ENCODE measurements at regions not wholly inside any gene's neighbourhood (a gene's known extent, or its start where the extent isn't known, plus 50 kb on each side); places are given as distances from the start of the nearest gene placed in this dataset.

DNA sequence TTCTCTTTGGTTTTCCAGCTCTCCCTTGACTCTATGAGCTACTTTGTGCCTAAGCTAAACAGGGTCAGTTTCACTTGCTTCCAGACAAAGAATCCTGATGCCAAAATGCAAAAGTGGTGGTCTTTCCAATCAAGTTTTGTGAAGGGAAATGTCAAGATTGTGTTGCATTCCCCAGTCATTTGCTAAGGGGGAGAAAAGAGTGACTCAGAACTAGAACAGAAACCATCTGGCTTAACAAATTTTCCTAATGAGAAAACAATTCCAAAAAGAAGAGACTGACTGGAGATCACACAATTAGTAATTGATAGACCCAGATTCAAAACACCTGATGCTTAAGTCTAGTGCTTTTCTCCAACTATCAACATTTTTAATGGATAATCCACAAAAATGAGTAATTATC lies 235.1 kb upstream of the DIO2 start:
- no peak for DNase-seq (ENCODE audit: low spot score)

DNA sequence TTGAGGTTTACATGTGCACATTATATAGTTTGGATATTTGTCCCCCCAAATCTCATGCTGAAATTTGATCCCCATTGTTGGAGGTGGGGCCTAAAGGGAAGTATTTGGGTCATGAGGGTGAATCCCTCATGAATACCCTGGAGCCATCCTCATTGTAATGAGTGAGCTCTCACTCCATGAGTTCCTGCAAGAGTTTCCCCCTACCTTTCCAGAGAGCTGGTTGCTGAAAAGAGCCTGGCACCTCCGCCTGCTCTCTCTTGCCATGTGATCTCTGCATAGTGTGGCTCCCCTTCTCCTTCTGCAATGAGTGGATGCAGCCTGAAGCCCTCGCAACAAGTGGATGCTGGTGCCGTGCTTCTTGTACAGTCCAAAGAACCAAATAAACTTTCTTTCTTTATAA lies 234.3 kb upstream of the DIO2 start:
- DNase-seq (ENCODE audit: low spot score), result no peak

DNA sequence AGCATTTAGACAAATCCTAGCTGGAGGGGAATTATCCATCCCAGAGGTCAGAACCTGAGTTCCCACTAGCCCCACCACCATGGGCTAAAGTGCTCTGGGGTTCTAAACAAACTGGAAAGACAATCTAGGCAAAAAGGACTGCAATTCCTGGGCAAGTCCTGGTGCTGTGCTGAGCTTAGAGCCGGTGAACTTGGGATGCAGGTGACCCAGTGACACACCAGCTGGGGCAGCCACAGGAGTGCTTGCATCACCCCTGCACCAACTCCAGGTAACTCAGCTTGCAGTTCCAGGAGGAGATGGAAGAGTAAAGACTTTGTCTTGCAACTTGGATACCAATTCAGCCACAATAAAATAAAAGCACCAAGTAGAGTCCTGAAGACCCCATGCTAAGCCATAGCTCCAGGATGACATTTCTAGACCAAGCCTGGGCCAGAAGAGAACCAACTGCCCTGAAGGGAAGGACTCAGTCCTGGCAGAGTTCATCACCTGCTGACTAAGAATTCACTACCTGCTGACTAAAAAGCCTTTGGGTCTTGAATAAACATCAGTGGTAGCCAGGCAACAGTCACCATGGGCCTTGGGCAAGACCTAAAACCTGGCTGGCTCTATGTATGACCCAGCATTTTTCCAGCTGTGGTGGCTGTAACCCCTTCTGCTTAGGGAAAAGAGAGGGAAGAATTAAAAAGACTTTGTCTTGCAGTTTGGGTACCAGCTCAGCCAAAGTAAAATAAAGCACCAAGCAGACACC lies 223.4 kb upstream of the DIO2 start:
- no peak for DNase-seq (ENCODE audit: low spot score)

DNA sequence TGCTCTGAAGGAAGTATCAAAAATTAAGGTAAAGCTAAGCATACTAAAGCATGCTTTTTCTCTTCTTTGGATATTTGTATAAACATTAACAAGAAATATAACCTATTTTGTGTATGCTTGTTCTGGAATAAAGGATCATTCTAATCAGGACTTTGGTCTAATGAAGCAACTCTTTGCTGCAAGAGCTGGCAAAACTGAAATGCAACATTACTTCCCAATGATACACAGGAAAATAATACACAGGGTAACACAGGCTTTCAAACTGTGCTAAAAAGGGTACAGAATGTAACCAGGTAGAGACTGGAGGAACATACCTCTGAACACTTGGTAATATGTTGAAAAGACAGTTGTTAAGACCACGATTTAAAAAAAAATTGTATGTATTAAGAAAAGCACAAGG lies 222.5 kb upstream of the DIO2 start:
- no peak for DNase-seq (ENCODE audit: low spot score)

DNA sequence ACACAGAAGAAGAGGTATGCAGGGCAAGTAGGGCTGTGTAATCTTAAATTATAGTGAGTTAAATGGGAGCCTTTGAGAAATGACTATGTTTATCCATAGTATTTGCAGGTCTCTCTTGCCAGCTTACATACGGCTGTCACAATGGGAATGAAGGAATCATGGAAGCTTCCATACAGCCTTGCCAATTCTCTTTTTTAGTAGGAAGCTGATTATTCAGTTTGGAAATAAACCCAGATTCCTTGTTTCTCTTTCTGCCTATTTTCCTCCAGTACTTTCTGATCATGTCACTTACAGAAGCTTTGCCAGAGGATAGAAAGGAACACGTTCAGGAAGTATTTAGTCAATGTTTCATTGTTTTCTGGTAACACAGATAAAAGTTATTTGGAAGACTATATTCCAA lies 217.4 kb upstream of the DIO2 start:
- DNase-seq (ENCODE audit: low spot score), result no peak

DNA sequence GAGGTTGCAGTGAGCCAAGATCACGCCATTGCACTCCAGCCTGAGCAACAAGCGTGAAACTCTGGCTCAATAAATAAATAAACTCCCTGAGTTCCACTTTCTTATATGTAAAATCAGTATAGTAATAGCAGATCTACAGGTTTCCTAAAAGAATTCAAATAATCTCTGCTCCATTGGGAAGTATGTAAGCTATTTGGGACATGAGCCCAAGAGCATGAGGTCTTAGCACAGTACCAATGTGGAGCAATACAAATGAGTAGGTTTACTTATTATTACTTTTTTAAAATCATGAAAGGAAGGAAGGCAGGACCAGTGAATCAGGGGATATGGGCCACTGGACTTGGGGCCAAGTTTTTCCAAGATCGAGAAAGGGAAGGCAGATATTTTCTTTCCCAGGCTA lies 216.9 kb upstream of the DIO2 start:
- DNase-seq (ENCODE audit: low spot score), result no peak

DNA sequence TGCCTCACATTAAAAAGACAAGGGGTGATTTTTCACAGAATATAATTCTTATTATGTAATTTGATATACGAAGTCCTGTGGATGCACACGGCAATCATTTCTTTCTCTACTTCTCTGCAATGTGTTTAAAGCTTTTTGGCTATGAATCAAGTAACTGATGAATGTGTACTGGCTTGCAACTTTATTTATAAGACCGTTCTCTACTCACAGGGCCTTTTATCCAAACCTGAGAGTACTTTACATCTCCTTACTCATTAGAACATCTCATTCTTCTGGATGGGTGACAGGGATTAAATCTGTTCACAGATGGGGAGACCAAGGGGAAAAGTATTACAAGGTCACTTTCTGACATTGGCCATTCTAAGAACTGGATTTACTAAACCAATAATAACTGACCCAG lies 215.8 kb upstream of the DIO2 start:
- DNase-seq (ENCODE audit: low spot score), result no peak

DNA sequence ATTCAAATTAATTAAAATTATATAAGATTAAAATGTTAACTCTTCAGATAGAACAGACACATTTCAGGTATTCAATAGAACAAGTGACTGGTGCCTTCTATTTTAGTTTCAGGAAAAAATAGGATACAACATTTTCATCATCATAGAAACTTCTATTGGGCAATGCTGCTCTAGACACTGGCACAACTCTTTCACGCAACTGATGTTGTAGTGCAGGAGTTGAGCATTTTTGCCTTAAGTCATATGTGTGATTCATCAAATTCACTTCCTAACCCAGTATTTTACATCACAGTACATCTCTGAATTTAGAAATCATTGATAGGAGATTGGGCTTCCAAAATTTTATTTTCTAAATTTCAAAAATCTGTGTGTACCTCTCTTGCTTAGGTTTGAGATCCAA lies 215.4 kb upstream of the DIO2 start:
- DNase-seq (ENCODE audit: low spot score), result no peak

DNA sequence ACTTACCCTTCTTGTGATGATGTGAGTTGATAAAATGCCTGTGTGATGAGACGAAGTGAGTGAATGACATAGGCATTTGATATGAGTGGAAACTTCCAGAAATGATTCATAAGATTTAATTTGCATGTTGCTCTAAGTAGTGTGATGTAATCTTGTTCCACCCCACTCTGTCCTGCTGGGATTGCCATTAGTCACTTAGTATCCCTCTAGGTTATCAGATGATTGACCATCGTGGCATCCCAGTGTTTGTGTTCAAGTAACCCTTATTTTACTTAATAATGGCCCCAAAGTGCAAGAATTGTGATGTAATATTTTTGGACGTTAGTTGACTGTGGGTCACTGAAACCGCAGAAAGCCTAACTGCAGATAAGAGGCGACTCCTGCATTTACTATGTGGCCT lies 214.4 kb upstream of the DIO2 start:
- no peak for DNase-seq (ENCODE audit: low spot score)

DNA sequence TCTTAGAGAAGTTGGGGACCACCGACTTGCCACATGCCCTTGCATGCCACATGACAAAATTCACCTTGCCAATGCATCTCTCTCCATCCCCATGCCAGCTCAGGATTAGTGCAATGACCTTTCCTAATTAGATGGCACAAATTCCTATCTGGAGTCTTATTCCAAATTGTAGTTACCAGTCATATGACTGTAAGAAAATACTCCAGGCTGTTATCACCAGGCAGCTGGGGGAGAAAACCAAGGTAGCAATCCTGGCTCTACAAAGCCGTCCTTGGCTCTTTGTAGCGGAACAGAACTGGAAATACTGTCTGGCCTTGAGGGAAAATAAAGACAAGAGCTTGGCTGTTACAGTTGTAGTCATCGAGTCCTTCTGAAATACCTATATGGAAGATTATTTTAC lies 208.5 kb upstream of the DIO2 start:
- DNase-seq (ENCODE audit: low spot score), result no peak

DNA sequence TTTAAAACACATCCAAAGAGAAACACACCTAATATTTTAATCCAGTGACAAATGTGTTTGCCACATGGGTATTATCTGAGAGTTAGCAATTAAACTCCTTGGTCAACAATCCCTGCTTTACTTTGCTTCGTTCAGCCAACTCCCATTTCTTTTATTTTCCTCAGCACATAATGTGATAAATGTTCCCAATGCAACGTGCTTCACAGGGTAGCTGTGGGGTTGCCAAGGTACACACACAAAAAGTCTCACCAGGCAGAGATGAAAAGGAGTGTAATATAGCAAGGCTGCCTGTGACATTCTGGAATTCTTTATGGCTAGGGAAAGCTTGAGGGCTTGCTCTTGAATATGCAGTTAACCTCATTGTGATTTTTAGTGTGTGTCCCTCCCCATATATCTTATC lies 208.0 kb upstream of the DIO2 start:
- no peak for DNase-seq (ENCODE audit: low spot score)

DNA sequence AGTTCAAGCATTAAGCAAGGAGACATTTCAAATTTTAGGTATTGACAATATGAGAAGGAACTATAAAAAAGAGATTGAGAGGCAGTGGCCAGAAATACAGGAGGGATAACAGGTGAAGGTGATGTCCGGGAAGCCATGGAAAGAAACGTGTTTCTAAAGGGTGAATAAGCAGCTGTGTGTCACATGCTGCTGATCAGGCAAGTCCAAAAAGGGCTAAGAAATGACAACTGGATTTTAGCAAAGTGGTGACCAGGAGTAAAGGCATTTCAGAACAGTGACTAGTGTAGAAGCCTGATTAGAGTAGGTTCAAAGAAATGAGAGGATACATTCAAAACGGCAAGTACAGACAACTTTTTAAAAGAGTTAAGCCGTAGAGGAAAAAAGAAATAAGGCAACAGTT lies 204.3 kb upstream of the DIO2 start:
- DNase-seq (ENCODE audit: low spot score), result no peak

DNA sequence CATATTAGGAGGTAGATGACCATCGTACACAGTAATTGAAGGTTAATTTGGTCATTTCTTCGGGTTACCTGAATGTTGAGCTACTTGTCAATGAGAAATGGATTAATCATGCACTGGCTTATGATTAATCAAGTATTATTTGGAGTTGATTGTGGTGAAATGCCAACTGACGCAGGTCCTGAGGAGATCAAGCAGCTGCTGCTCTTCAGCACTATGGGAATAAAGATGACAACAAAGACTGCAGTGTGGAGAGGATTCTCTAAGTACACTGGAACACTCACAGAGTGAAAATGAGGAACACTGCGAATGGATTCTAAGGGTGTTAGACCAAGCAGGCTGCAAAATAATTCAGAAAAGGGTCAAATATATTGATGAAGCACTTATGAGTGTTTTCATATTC lies 202.8 kb upstream of the DIO2 start:
- no peak for DNase-seq (ENCODE audit: low spot score)

DNA sequence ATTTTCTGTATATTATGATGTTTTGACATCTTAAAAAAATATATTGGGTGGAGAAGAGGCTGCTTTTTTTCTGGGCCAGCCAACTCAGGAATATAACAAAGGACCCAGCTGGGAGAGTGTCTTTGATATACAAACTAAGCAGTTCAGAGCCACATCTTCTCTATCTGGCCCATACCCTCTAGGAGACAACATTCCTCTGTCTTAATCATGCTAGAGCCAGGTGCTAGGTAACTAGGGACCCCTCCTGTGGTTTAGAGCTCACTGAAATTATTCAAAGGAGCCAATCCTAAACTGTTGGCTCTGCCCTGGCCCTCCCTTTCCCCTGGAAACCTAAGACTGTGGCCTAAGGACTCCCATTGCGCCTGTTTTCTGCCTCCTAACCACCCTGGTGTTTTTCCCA lies 193.1 kb upstream of the DIO2 start:
- DNase-seq (ENCODE audit: low spot score), result no peak

DNA sequence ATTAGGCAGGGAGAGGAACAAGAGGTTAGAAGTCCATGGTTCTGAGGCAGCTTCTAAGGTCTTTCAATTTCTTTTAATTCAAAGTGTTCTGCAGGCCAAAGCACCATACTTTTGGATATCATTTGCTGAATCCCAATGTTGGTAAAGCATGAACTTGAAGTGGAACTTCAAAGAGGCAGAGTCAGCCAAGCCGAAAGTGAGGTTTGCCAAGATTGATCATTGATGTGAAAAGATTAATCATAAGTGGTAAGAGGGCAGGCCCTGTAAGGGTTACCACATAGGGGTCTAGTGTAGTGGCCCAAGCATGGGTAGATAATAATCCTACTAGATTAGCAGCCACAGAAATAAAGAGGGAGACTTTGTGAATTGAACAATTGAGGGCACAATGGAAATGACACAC lies 191.7 kb upstream of the DIO2 start:
- DNase-seq (ENCODE audit: low spot score), result no peak

DNA sequence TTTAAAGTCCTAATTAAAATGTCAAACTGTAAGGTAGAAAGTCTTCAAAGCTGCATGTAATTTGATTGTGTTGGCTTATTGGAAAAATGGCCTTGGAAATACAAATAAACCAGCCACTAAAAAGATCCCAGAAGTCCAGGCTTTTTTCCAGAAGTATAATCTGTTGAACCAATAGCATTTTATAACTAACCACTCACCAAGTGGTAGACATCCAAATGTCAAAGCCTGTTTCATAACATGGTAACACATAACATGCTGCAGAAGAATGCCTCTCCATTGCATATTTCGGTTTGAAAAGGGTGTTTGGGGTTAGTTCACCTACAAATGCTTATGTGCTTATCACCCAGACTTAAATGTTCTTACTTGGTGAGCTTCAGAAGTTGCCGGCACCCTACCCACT lies 183.7 kb upstream of the DIO2 start:
- DNase-seq (ENCODE audit: low spot score), result no peak

DNA sequence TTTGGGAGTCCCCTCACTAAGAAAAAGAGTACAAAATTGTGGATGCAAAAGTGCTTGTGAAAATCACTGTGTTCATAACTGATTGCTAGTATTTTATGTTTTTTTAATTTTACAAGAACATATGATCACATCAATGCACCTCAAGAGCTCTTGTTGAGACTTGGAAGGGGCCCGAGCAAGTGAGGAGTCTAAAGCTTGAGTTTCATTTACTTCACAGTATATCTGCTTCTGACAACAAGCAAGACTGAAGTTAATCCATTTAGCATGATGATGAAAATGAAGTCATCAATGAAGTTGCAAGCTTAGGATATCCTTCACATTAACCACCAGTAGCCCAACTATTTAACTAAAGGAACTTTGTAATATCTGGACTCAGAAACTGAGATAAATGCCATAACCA lies 182.5 kb upstream of the DIO2 start:
- no peak for DNase-seq (ENCODE audit: low spot score)

DNA sequence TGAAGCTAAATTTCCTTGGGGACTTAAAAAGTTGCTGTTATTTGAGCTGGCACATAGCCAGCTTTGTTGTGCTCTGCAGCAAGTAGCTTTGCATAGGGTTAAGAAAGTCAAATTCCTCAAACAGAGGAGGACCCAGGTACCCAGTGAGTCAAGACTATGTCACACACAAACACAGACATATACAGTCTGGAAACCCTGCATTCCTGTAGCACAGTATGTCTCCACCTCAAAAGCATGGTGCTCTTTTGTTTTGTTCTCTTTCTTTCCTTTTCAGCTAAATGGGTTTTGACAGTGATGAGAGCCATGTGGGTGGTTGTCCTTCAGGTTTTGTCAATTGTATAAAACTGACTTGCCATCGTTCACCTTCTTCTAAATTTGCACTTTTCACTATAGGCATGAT lies 179.6 kb upstream of the DIO2 start:
- no peak for DNase-seq (ENCODE audit: low spot score)

DNA sequence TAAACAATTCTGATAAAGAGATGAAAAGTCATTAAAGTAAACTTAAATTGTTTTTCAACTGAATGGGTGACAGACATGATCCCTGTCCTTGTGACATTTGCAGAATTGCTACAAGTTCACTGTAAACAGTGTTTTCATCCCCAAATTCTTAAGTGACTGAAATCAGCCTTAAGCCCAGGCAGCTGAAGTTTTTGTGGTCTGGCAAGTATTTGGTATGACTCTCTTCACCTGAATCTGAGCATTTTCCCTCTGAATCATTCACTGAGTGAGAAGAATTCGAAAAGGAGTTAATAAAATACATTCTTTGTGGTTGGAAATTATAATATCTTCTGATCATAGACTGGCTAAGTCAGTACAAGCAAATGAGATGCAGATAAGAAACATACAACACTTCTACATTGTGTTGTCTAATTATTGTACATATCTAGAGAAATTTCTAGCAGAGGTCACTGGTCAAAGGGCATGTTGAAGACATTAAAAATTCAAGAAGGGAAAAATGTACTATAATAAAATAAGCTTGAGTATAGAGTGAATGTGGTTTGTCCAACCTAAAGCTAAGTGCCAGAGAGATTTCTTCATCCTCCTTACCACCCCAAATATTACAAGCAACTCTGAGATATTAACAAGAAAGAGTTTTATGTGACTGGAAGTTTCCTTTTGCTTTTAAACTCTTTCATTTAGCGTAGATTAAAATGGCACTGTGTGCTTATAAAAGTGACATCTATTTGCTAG lies 177.8 kb upstream of the DIO2 start:
- DNase-seq (ENCODE audit: low spot score), result no peak

DNA sequence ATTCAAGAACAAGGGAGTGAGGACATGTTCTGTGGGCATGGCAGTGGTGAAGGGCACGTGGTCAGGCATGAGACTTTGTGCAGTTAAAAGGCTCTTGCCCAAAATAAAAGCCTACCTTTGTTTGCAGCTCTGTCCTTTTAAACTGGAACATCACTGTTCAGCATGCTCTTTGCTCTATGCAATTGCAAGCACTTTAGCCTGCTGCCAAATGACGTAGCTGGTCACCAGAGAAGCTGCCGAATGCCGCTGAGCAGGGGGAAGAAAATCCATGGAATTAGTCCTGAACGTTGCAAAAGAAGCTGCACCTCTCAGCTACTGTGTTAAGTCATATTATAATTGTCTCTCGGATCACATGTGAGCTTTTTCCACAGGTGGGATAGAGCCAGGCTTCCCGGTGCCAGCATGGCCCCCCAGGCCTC lies 176.3 kb upstream of the DIO2 start:
- no peak for DNase-seq (ENCODE audit: low spot score)

DNA sequence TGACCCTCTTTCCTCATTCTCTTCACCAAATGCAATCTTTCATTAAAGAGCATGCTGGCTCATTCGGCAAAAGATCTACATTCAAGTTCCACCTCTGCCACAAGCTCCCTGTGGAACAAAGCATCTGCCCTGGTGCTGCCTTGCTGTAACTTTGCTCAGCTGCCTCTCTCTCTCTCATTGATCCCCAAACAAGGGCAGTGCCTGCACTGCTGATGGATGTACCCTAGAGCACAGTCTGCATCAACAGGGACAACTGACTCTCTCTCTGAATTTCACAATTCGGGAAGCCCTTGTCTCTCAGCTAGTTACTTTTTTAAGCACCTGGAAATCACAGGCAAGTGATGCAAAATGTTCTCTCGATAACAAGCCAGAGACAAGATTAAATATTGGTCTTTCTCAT lies 174.0 kb upstream of the DIO2 start:
- DNase-seq (ENCODE audit: low spot score), result no peak

DNA sequence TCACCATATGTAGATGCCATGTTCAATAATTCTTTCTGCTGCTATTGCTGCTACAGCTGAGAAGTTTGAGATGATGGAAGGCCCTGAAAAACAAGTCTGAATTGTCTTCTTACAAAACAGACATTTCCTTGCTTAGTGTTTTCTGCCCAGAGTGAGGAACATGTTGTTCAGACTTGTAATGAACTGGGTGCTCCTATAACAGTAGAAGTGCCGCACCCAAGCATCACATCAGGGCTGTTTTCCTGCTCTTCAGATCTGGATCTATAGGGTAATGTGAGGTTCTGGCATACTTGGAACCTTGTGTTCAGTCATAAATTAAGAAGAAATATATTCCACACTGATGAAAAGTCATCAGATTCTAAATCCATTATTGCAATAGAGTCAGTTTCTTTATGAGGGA lies 171.9 kb upstream of the DIO2 start:
- no peak for DNase-seq (ENCODE audit: low spot score)

DNA sequence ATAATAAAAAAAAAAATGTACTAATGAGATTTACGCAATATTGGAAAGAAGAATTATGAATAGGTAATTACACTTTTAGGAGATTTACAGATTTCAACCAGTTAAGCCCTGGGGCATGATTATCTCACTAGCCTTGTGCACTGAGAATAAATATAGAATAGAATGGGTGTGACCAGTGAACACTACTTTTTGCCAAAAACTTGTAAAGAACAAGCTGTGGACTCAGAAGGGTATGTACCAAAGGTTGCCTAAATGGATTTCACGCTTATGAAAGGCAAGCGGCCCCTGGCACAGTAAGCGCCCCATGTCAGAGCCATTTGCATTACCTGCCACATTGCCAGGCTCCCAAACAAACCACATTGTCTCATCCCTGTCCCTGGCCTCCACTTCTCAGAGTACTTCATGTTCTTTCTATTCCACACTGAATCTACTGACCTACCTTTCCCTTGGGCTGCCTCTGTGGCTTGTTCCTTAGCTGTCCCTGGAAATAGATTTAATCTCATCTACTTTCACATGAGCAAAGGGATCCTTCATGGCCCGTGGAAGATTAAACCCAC lies 170.6 kb upstream of the DIO2 start:
- no peak for DNase-seq (ENCODE audit: low spot score)

DNA sequence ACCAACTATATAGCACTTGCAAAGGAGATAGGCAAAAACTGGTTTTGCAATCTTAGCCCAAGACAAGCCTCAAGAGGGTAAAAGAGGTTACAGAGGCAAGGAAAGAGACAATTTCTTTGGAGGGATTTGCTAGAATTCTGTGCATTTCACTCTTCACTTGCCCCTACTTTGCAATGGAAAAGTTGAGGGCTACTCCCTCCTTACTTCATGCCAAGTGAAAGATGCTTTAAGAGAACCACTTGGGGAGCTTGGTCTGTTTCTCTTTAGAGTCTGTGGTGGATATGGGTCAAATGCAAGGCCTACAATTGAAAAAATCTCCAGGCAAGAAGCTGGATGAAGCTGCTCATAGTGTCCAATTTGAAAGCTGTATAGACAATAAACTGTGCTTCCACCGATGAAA lies 167.7 kb upstream of the DIO2 start:
- DNase-seq (ENCODE audit: low spot score), result no peak

Data from NAMALWA (cell line).